Right lobe of liver (tissue), 4 donors: ENCODE measurements at regions not wholly inside any gene's neighbourhood (a gene's known extent, or its start where the extent isn't known, plus 50 kb on each side); places are given as distances from the start of the nearest gene placed in this dataset.

Experiments used
- POLR2A ChIP-seq: fragments of 450-650 bp; IDR thresholded peaks from one replicate; pipeline ENCODE4 v1.6.1; 2017; ENCODE audit warnings: antibody characterized with exemption, mild to moderate bottlenecking
- TF ChIP-seq, protein P1 (sequence below), 4 donors: fragments of 200-600 bp in 3 of 4; fragments of 450-650 bp in 1 of 4; IDR thresholded peaks; one replicate each; pipeline versions ENCODE4 v1.5.1 to v1.8.0; 2016 to 2022; ENCODE audit warnings: antibody characterized with exemption in 4 of 4, mild to moderate bottlenecking in 2 of 4
- donor health status: DM: no; HTN: no; CAD: no.
- donor health status: DM: no; HTN: no; CAD: no.
- donor health status: DM: no; HTN: yes; CAD: no.

DNA sequence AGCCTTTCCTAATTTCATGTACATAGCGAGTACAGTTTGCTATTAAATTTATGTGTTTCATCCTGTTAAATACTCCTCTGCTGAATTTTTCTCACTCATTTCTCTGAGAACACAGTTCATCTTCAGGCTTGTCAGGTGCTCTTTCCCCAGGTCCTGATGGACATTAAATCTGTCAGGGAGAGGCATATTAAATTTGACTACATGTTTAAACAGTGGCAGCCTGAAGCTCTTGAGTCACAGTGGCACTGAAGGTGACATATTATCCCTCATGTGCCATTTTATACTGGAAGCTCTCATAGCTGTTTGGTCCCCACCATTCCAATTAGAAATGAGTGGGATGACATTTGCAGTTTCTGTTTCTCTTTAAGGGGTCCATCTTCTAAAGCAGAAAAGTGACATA is 1089.6 kb upstream of the SORCS1 start:
- TF ChIP-seq, protein P1, sequence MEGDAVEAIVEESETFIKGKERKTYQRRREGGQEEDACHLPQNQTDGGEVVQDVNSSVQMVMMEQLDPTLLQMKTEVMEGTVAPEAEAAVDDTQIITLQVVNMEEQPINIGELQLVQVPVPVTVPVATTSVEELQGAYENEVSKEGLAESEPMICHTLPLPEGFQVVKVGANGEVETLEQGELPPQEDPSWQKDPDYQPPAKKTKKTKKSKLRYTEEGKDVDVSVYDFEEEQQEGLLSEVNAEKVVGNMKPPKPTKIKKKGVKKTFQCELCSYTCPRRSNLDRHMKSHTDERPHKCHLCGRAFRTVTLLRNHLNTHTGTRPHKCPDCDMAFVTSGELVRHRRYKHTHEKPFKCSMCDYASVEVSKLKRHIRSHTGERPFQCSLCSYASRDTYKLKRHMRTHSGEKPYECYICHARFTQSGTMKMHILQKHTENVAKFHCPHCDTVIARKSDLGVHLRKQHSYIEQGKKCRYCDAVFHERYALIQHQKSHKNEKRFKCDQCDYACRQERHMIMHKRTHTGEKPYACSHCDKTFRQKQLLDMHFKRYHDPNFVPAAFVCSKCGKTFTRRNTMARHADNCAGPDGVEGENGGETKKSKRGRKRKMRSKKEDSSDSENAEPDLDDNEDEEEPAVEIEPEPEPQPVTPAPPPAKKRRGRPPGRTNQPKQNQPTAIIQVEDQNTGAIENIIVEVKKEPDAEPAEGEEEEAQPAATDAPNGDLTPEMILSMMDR (IDR thresholded peaks at IDR 0.05): no peak
- no peak for TF ChIP-seq POLR2A
